ENCODE measurements at regions not wholly inside any gene's neighbourhood (a gene's known extent, or its start where the extent isn't known, plus 50 kb on each side); places are given as distances from the start of the nearest gene placed in this dataset.

DNA sequence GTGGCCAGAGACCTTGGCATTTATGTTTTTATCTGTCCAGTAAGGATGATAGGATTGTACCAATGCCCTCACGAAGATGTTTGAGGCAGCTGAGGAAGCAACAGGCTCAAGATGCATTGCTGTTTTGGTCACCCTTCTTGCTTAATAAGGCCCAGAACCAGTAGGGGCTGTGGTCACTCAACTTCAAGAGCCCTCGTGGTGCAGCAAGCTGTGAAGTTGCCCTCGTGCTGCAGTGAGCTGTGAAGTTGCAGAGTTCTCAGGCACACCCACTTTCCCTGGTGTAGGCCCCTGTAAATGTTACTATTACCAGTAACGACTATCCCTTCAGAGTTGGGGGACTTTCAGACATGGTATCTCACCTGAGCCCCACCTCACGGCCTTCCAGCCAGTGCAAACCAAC lies 207.6 kb upstream of the LYZL1 start:
- DNase-seq (ENCODE audit: low spot score) = no peak

DNA sequence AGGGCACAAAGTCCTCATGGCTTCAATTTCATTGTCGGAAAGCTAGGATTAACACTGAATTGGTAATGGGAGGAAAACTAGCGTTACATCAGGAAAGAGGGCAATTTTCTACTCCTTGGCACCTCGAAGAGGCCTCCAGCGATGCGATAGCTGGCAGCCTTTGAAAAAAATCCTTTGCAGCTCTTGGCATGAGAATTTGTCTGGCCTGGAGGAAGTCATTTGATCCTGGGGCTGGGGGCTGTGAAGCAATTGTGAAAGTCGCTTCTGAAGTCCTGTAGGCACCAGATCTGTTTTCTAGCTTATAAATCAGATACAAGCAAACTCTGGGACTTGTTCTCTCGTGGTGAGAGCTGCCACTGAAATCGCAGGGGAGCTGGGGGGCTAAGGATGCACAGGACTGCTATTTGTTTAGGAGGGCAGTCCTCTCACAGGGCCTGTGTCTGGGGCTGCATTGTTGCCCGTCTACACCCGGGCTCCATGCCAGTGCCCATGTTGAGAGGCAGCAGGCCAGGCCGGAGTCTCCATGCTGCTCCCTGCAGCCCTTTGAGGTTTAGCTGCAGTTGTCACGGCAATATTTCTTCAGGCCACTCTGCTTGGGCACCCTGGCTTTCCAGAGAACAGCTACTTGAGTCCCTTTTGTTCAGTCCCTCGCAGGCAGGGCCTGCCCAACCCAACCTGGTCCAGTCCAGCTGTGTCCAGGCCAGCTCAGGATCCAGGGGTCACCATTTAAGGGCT lies 206.8 kb upstream of the LYZL1 start:
- no peak for DNase-seq (ENCODE audit: low spot score)

DNA sequence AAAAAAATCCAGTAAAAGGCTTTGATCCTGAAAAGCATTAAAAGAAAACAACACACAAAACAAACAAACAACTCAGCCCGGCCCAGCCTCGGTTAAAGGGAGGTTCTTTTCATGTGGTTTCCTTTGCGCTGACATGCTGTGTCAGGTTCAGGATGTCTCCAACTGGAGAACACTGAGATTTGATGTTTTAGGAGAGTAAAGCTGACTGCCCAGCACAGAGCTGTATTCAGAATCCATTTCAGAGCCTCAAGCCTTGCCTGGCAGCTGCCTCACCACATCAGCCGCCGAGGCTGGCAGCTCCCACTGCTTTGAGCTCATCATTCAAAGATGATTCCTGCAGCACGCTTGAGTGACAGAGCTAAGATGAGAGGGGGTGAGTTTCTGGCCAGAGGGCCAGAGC lies 205.8 kb upstream of the LYZL1 start:
- no peak for DNase-seq (ENCODE audit: low spot score)

DNA sequence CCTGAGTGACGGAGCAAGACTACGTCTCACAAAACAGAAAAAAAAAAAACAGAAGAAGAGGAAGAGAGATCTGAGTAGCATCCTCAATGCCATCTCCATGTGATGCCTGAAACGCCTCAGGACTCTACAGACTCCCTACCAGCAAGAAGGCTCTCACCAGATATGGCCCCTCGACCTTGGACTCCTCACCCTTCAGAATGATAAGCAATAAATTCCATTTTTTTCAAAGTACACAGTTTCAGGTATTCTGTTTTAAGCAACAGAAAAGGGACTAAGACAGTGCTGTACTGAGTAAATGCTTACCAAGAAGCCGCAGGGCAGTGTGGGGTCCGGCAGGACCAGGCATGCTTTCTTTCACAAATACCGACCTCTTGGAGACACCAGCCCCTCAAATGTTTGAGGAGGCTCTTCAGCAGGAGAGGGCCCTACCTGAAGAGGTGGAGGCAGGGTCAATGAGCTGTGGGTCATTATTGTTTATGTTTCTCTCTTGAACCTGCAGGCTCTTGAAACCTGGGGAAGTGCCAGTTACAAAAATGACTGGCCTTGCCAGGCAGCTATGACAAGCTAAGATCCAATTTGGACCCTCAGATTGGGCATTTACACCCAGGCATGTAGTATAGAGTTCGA lies 204.1 kb upstream of the LYZL1 start:
- DNase-seq (ENCODE audit: low spot score) = no peak

DNA sequence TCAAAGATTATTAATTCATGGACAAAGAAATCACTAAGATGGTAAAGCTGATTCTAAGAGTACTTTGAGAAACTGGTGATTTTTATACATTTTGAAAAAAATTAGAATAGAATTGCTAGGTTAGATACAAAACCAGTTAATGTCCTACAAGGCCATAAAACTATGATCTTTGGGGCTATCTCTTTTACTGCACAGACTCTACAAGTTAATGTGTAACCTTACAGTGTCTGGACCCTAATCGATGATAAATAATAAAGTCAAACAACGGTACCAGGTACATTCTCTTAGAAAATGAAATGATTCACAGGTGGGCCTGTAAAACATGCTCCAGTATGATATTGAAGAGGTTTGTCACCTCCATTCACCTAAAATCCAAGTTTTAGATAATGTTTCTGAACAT lies 199.8 kb upstream of the LYZL1 start:
- DNase-seq (ENCODE audit: low spot score) = no peak

DNA sequence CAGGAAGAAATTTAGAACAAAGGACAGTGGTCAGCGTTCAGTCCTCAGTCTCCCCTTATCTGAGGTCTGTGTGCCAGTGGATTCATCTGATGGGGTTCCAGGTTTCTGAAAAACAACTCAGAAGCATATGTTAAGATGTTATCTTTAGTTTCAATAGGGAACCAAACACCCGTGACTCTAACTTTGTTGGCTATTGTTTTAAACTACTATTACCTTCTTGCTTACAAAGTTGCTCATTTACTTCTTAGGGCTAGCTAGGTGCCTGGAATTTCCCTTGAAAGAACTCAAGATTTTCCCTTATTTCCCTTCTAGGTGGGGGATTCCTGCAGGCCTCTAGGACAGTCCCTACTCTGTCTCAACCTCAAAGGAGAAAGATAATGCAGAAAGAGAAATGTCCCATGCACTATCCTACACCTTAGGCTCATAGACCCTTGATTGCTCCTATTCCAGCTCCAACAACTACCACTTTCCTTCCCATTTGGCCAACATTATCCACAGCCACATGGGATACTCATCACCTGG lies 192.5 kb upstream of the LYZL1 start:
- no peak for DNase-seq (ENCODE audit: low spot score)

DNA sequence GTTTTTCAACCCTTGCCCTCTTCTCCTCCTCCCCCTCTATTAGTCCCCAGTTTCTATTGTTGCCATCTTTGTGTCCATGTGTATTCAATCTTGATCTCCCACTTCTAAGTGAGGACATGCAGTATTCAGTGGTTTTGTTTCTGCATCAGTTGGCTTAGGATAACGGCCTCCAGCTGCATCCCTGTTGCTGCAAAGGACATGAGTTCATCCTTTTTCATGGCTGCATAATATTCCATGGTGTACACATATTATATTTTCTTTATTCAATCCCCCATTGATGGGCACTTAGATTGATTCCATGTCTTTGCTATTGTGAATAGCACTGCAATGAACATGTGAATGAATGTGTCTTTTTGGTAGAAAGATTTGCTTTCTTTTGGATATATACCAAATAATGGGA lies 190.4 kb upstream of the LYZL1 start:
- no peak for DNase-seq (ENCODE audit: low spot score)

DNA sequence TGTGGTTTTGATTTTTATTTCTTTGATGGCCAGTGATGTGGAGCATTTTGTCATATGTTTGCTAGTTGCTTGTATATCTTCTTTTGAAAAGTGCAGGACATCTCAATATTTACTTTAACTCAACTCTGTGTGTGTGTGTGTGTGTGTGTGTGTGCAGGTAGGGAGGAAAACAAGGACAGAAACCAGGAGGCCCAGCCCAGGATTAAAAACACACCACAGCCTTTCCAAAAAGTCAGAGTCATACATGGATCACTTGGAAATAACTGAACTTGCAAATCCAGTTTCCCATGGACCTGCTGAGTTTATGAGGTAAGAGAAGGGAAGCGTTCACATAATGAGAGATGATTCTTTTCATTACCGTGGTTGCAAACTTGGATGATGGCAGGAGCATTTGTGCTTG lies 189.9 kb upstream of the LYZL1 start:
- no peak for DNase-seq (ENCODE audit: low spot score)

DNA sequence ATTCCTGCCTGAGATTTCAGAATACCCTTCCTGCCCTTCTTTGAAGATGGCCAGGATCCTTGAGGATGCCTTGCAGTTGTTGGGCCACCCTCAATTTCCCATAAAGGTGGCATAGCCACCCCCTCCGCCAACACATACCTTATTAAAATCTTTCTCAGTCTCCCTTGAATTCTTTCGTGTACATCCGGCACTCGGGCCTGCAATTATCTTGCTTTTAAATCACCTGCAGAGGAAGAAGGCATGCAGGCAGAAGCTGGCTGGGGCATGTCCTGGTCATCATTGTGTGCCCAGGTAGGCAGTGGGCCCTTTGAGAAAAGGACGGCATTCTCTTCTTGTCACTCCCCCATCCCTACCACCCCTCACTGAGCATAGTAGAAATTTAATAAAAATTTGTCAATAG lies 189.5 kb upstream of the LYZL1 start:
- DNase-seq (ENCODE audit: low spot score) = no peak

DNA sequence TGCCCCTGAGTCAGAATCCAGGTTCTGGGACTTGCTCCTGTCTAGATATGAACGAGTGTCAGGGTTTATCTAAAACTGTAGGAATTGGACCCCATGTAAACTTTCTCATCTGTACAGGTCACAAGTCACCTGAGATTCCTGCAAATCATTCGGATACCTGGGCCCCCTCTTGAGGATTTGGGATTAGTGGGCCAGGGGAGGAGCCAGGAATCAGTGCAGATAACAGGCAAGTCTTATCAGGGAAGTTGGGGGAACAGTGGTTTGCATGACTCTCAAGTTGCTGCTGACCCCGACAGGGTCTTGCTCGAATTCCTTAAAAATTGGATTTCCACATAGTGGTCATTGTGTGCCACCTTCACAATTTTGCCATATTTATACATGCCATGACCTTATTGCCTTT lies 188.4 kb upstream of the LYZL1 start:
- DNase-seq (ENCODE audit: low spot score) = no peak

DNA sequence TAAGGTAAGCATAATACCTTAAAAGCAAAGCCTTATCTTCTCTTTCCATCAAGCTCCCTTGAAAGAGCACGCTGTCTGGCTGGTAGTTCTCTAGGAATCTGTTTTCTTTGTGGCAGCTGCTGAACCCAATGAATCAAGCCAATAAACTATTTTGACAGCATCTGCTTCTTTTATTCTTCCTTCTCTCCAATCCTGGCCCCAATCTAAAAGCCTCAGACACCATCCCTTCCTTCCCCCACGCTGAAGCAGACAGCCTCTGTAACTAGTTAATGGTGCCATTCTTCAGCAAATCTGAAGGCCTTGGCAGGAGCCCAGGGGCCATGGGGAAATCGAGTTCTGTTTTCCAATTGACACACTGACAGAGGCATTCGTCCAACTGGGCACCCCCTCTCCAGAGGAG lies 186.6 kb upstream of the LYZL1 start:
- DNase-seq (ENCODE audit: low spot score) = no peak

DNA sequence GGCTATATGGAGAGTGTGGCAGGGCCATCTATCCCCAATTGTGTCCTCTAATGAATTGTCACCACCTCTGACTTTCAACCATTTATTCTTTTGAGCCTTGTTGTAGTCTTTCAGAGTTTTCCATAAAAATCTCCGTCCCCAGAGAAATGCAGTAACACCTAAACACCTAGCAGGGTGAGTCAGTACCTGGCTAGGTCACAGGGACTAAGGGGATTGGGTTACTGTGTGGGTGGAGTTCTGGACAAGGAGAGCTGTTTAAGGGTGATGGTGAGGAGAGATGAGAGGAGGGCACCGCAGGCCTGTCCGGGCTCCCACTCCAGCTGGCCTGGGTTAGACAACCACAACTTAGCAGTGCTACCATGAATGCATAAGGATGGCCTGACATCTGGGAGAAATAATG lies 186.2 kb upstream of the LYZL1 start:
- no peak for DNase-seq (ENCODE audit: low spot score)

DNA sequence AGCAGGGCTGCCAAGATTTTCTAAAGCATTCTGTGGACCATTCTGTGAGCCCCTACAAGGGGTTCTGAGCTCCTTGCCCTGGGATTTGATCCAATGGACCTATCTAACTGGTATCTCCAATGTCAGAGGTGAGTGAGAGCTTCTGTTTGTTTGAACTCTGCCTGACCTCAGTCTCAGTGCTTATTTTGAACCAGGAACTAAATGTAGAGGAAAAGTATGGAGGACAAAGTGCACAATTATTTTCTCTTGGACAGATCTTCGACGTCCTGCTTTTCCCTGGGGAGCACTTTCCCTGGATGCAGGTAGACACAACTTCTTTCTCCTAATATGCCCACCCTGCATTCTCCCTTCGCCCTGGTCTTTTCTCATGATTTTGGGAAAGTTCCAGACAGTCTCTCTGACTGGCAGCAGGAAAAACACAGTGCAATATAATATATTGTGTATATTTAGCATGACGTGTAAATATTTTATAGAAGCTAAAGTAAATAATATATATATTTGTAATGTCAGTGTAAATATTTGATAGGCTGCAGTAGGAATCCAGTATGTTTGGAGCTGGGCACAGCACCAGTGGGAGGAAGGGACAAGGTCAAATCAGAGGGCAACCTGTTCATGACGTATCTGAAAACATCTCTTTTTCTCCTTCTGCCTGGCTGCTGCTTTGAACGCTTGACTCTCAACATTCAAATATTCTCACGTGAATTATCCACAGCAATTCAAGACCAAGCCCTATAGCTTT lies 184.0 kb upstream of the LYZL1 start:
- DNase-seq (ENCODE audit: low spot score) = no peak

DNA sequence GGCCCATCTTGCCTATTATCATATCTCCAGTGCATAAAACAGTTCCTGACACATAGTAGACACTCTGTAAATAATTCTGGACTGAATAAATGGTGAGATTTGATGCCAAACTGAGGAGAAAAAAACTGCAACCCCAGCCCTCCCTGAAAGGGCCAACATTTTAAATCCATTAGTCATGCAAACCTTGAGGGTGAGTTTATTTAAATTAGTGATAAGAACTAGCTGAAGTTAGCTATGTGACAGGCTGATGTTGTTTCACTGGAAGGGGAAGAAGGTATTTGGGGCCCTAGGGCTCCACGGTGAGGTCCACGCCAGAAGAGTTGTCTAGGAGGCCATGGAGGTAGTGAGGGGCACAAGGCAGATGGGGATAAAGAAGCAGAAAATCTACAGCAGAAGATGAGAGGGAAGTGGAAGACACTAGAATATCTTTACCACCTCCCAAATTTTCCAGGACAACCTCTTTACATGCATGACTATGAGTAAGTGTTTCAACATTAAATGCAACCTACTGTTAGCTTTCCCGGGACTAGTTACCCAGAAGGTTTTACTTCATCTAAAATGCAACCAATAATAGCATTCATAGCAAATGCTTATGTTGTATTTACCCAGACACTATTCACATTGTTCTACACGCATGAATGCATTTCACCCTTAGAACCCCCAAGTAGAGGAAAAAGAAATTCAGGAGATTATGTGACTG lies 183.2 kb upstream of the LYZL1 start:
- no peak for DNase-seq (ENCODE audit: low spot score)

DNA sequence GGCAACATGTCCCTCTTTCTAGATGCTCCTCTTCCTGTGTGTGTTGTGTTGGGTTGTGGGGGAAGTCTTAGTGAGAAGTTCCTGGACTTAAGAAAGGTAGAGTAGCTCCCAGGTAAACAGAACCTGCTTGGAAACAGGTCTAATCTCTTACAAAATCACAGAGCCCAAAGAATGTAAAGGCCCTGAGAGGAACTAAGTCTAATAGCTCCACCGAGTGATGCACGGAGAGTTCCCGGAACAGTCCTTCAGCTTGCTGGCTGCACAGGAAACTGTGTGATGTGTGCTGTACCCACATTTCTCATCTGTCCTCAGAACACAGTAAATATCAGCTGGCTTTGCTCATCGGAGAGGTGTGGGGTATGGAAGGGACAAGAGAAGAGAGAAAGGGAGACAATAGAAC lies 182.6 kb upstream of the LYZL1 start:
- DNase-seq (ENCODE audit: low spot score) = no peak

DNA sequence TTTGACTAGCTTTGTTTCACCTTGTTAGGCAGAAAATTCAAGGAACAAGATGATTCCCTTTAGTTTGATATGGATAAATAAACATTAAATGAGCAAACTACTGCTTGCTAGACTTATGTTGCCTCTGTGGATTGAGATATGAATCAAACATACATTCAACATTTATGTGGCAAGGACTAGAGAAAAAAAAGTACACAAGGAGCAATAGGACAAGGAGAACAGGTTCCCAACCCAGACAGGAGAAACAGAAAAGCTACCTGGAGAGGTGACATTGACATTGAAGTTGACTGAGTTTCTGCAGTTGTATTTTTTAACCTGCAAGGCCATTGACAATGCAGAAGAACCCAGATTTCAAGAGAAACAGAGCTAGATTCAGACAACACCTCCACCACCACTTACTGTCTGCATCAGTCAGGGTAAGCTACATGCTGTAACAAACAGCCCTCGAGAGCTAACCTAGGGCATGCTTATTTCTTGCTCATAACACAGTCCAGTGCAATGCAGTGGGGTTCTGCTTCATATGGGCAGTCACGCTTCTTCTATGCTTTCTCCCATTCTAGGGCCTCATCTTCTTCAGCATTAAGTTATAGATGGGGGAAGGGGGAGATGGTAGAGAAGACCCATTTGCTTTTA lies 180.9 kb upstream of the LYZL1 start:
- DNase-seq (ENCODE audit: low spot score) = no peak

DNA sequence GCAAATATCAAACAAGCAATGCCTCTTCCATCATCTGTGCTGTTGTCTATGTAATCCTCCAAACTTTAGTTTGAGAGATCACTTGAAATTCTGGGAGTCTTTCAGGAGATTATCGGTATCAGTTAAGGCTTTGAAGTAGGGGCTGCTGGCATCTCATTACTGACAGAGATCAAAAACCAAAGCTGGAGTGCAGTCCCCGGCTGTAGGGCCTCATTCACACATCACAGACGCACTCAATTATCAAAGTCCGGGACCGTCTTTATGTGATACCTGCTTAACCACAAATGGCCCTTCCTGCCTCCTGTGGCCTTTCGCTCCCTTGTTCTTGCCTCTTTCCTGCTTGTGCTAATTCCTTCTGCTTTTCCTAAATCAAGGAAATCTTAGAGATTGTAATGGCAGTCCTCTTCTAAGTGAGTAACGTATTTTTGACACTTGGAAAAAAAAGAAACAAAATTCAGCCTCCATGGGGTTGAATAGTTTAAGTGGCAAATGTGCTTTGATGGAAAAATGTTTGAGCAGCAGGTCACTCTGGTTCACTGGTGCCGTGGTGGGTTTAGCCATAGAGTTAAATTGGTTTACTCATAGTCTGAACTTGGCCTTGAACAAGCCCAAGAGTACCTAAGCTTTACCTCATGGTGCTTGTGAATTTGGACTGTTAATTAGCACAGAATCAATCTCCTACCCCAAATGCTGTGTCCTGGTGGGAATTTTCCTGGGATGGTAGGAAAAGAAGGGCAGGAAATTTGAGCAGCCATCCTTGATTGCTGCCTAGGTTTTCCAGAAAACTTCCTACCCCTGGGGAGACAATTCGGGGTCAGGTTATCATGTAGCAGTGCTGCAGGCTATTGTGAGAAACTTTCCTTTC lies 178.9 kb upstream of the LYZL1 start:
- DNase-seq (ENCODE audit: low spot score) = no peak

DNA sequence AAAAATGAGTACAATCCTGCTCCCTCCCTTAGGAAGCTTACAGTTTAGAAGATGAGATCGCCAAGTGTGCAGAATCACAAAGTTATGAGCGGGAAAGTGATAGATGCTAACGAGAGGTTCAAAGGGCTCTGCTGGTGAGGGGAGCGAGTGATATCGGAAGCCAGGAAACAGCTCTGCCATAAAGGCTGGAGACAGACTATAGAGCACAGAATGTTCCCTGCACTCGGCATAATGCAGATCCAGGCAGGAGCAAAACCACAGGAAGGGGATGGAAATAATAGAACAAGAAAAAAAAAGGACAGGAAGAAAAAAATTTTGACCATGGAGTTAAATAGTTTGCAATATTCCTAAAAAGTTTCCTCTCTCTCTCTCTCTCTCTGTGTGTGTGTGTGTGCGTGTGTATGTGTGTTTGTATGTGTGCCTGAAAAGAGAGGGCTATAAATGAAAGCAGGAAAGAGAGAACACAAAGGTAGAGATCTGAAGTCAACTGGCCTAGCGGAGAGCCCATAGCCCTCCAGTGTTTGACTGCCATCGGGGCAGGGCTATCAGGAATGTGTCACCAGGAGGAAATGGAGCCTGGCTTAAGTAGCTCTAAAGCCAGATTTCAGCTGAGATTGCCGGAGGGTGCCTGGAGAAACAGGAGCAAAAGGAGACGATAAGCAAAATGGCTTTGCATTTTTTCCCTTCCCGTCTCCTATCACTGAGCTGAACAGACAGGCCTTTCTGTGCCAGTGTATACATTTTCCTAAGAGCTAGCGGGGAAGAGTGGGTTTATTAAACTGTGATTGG lies 175.8 kb upstream of the LYZL1 start:
- no peak for DNase-seq (ENCODE audit: low spot score)

DNA sequence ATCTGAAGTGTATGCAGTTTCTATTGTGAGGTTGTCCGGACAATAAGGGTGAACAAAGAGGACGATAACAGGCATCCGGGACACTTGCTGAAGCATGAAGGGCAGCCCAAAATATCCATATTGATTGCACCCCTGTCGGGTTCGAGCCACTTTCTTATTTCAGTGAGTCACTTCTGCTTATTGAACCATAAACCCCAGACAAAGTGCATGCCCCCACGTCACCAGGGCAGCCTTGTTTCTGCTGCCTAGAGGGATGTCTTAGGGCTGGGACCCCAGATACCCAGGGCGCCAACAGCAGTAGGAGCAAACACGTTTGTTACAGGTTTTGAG lies 175.3 kb upstream of the LYZL1 start:
- DNase-seq (ENCODE audit: low spot score) = no peak

DNA sequence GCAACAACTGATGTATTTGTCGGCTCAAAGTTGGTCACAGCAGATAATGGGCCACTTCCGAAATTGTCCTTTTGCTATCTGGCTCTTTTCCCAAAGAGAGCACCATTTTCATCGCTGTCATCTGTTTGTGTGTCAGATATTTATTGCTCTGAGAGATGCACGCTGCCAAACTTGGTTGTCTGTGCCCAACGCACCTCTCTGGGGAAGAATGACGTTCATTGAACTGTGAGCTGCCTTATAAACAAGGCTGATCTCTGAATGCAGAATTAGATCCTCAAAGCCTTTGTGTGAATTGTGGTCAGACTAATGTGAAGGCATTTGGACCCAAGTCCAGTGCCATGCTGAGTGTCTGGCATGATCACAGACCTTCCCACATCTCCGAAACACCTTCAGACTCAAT lies 174.7 kb upstream of the LYZL1 start:
- no peak for DNase-seq (ENCODE audit: low spot score)

DNA sequence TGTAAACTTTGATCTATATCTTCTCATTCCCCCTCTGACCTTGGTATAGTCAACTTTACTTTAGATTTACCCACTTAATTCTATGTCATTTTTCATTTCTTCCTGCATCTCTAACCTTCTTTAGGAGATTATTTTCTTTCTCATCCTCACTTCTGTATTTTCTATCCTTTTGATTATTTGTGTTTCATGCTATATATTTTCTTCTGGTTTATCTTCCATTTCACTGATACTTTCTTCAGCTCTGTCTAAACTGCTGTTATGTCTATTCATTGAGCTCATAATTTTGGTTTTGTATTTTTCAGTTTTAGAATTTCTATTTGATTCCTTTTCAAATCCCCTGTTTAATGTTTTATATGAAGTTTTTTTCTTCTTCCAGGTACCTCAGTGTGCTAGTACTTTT lies 171.1 kb upstream of the LYZL1 start:
- no peak for DNase-seq (ENCODE audit: low spot score)

All from germinal center (tissue), 1 donor.